Parathyroid adenoma (tissue), 2 donors: ENCODE measurements at regions not wholly inside any gene's neighbourhood (a gene's known extent, or its start where the extent isn't known, plus 50 kb on each side); places are given as distances from the start of the nearest gene placed in this dataset.

ENCODE experiments used
- H2AFZ ChIP-seq: fragments of 300-600 bp; sonication (generic); one replicate; pipeline ENCODE4 v1.7.0; 2017; ENCODE audit warnings: antibody characterized with exemption, mild to moderate bottlenecking
- H3K27ac ChIP-seq: fragments of 300-600 bp; sonication (generic); one replicate; pipeline ENCODE4 v1.7.0; 2017
- H3K27me3 ChIP-seq: fragments of 300-600 bp; sonication (generic); one replicate; pipeline ENCODE4 v1.7.0; 2017; ENCODE audit warnings: low read length; ENCODE audit not compliant: control insufficient read depth, insufficient read depth
- H3K36me3 ChIP-seq: fragments of 300-600 bp; sonication (generic); one replicate; pipeline ENCODE4 v1.7.0; 2017; ENCODE audit warnings: low read length; ENCODE audit not compliant: control insufficient read depth, insufficient read depth
- H3K4me1 ChIP-seq: fragments of 300-600 bp; sonication (generic); one replicate; pipeline ENCODE4 v1.7.0; 2017; ENCODE audit warnings: control low read depth
- H3K4me2 ChIP-seq: fragments of 300-600 bp; sonication (generic); one replicate; pipeline ENCODE4 v1.7.0; 2017; ENCODE audit warnings: low read length
- H3K4me3 ChIP-seq: fragments of 300-600 bp; sonication (generic); one replicate; pipeline ENCODE4 v1.7.0; 2017; ENCODE audit warnings: low read depth, low read length
- H3K79me2 ChIP-seq: fragments of 300-600 bp; sonication (generic); one replicate; pipeline ENCODE4 v1.7.0; 2017; ENCODE audit warnings: control low read depth
- H3K9ac ChIP-seq: fragments of 300-600 bp; sonication (generic); one replicate; pipeline ENCODE4 v1.7.0; 2017; ENCODE audit warnings: mild to moderate bottlenecking
- H3K9me3 ChIP-seq: fragments of 300-600 bp; sonication (generic); one replicate; pipeline ENCODE4 v1.7.0; 2017; ENCODE audit warnings: low read length; ENCODE audit not compliant: control insufficient read depth
- TF ChIP-seq, protein P1 (sequence below): fragments of 300-600 bp; sonication (generic); IDR thresholded peaks from one replicate; pipeline ENCODE4 v1.7.0; 2017; ENCODE audit warnings: antibody characterized with exemption, mild to moderate bottlenecking
- donor health status: primary hyperparathyroidism.

- no peaks in the 10 kb centered on the region for H3K79me2 ChIP-seq
Measured at GRCh38 chr14:42368234-42368633, 761.6 kb downstream of the LRFN5 start.

GRCh38 chr14:42353315-42353714, 746.6 kb downstream of the LRFN5 start:
- Histone ChIP-seq H3K4me1 (no peaks in the 10 kb centered on the region), H3K79me2 (no peaks in the 10 kb centered on the region), H3K9me3 (no peaks in the 10 kb centered on the region), H3K4me3 (no peak overlapping the region), H2AFZ (no peak overlapping the region), H3K9ac (no peak overlapping the region), H3K27me3 (no peaks in the 10 kb centered on the region), H3K36me3 (no peaks in the 10 kb centered on the region), H3K27ac (no peak overlapping the region), H3K4me2 (no peak overlapping the region)
- TF ChIP-seq, protein P1, sequence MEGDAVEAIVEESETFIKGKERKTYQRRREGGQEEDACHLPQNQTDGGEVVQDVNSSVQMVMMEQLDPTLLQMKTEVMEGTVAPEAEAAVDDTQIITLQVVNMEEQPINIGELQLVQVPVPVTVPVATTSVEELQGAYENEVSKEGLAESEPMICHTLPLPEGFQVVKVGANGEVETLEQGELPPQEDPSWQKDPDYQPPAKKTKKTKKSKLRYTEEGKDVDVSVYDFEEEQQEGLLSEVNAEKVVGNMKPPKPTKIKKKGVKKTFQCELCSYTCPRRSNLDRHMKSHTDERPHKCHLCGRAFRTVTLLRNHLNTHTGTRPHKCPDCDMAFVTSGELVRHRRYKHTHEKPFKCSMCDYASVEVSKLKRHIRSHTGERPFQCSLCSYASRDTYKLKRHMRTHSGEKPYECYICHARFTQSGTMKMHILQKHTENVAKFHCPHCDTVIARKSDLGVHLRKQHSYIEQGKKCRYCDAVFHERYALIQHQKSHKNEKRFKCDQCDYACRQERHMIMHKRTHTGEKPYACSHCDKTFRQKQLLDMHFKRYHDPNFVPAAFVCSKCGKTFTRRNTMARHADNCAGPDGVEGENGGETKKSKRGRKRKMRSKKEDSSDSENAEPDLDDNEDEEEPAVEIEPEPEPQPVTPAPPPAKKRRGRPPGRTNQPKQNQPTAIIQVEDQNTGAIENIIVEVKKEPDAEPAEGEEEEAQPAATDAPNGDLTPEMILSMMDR: no peak

More at GRCh38 chr14:42368234-42368633, 761.6 kb downstream of the LRFN5 start:
- TF ChIP-seq, protein P1: no peak
- Histone ChIP-seq H3K9ac (no peak overlapping the region), H3K4me2 (no peak overlapping the region), H3K36me3 (no peaks in the 10 kb centered on the region), H3K27me3 (no peaks in the 10 kb centered on the region), H3K4me1 (no peaks in the 10 kb centered on the region), H3K4me3 (no peak overlapping the region), H3K27ac (no peak overlapping the region), H2AFZ (no peak overlapping the region), H3K9me3 (no peaks in the 10 kb centered on the region)

GRCh38 chr14:42335918-42336317, 729.2 kb downstream of the LRFN5 start:
- TF ChIP-seq, protein P1: no peak
- Histone ChIP-seq H3K9me3 (no peaks in the 10 kb centered on the region), H3K36me3 (no peaks in the 10 kb centered on the region), H3K4me1 (no peaks in the 10 kb centered on the region), H3K27ac (no peak overlapping the region), H3K4me2 (no peak overlapping the region), H3K4me3 (no peak overlapping the region), H3K9ac (no peak overlapping the region), H3K27me3 (no peaks in the 10 kb centered on the region), H3K79me2 (no peaks in the 10 kb centered on the region), H2AFZ (no peak overlapping the region)

GRCh38 chr14:42334931-42335330, 728.3 kb downstream of the LRFN5 start:
- Histone ChIP-seq H3K36me3 (no peaks in the 10 kb centered on the region), H3K9me3 (no peaks in the 10 kb centered on the region), H2AFZ (no peak overlapping the region), H3K4me2 (no peak overlapping the region), H3K9ac (no peak overlapping the region), H3K27ac (no peak overlapping the region), H3K27me3 (no peaks in the 10 kb centered on the region), H3K79me2 (no peaks in the 10 kb centered on the region), H3K4me3 (no peak overlapping the region), H3K4me1 (no peaks in the 10 kb centered on the region)
- TF ChIP-seq, protein P1: no peak

GRCh38 chr14:42323426-42323825, 716.8 kb downstream of the LRFN5 start:
- TF ChIP-seq, protein P1: no peak
- Histone ChIP-seq H3K4me3 (no peak overlapping the region), H3K9me3 (no peaks in the 10 kb centered on the region), H3K27me3 (no peaks in the 10 kb centered on the region), H3K27ac (no peak overlapping the region), H2AFZ (no peak overlapping the region), H3K4me1 (no peaks in the 10 kb centered on the region), H3K9ac (no peak overlapping the region), H3K79me2 (no peaks in the 10 kb centered on the region), H3K36me3 (no peaks in the 10 kb centered on the region), H3K4me2 (no peak overlapping the region)
